Neural cell (in vitro differentiated cells): ENCODE measurements at regions not wholly inside any gene's neighbourhood (a gene's known extent, or its start where the extent isn't known, plus 50 kb on each side); places are given as distances from the start of the nearest gene placed in this dataset.

ENCODE experiments used
- H2AFZ ChIP-seq: fragments of 200-600, 300-800 bp; sonication (generic), shearing (Covaris generic); 2 replicates; pipeline ENCODE4 v1.6.0; 2014; ENCODE audit warnings: low read depth, mild to moderate bottlenecking, antibody characterized with exemption, low read length, moderate library complexity
- H3F3A ChIP-seq: fragments of 200-600 bp; shearing (Covaris generic); 2 replicates; pipeline ENCODE4 v1.6.1; 2016; ENCODE audit warnings: mild to moderate bottlenecking, moderate library complexity, mixed read lengths, antibody characterized with exemption, low read length; ENCODE audit not compliant: insufficient read depth, poor library complexity, severe bottlenecking
- H3K27ac ChIP-seq: fragments of 200-600, 300-800 bp; sonication (generic), shearing (Covaris generic); 2 replicates; pipeline ENCODE4 v1.5.1; 2014; ENCODE audit warnings: mild to moderate bottlenecking, low read length, moderate library complexity
- H3K27me3 ChIP-seq: fragments of 300-800, 200-600 bp; sonication (generic), shearing (Covaris generic); 2 replicates; pipeline ENCODE4 v1.6.0; 2014; ENCODE audit warnings: mild to moderate bottlenecking, low read depth, low read length, moderate library complexity; ENCODE audit not compliant: insufficient read depth
- H3K36me3 ChIP-seq: fragments of 300-800, 200-600 bp; sonication (generic), shearing (Covaris generic); 2 replicates; pipeline ENCODE4 v1.5.1; 2014; ENCODE audit warnings: mild to moderate bottlenecking, antibody characterized with exemption, low read length, moderate library complexity; ENCODE audit not compliant: insufficient read depth
- H3K4me2 ChIP-seq: fragments of 300-800, 200-600 bp; sonication (generic), shearing (Covaris generic); 2 replicates; pipeline ENCODE4 v1.6.0; 2014; ENCODE audit warnings: mild to moderate bottlenecking, low read length
- H3K4me3 ChIP-seq: fragments of 300-800, 200-600 bp; sonication (generic), shearing (Covaris generic); 2 replicates; pipeline ENCODE4 v1.5.1; 2014; ENCODE audit warnings: mild to moderate bottlenecking, low read length, moderate library complexity
- H3K79me2 ChIP-seq: fragments of 200-600 bp; shearing (Covaris generic); replicated peaks from 2 replicates; pipeline ENCODE4 v1.6.0; 2014; ENCODE audit warnings: mild to moderate bottlenecking, low read length, moderate library complexity; ENCODE audit not compliant: insufficient read depth
- H3K9ac ChIP-seq: fragments of 300-800, 200-600 bp; sonication (generic), shearing (Covaris generic); 2 replicates; pipeline ENCODE4 v1.6.1; 2016; ENCODE audit warnings: mild to moderate bottlenecking, low read length, mixed read lengths
- H3K9me2 ChIP-seq: fragments of 200-600 bp; shearing (Covaris generic); 2 replicates; pipeline ENCODE4 v1.6.1; 2016; ENCODE audit warnings: mild to moderate bottlenecking, low read length, mixed read lengths; ENCODE audit not compliant: insufficient read depth
- H3K9me3 ChIP-seq: fragments of 200-600, 300-800 bp; sonication (generic), shearing (Covaris generic); 2 replicates; pipeline ENCODE4 v1.6.1; 2016; ENCODE audit warnings: mild to moderate bottlenecking, mixed run types, low read length, moderate library complexity, mixed read lengths
- H4K20me1 ChIP-seq: fragments of 200-600 bp; shearing (Covaris generic); 2 replicates; pipeline ENCODE4 v1.6.1; 2016; ENCODE audit warnings: mild to moderate bottlenecking, mixed run types; ENCODE audit not compliant: insufficient read depth
- CTCF ChIP-seq: fragments of 450-650 bp; IDR thresholded peaks from 2 replicates; pipeline ENCODE4 v1.5.1; 2014; ENCODE audit warnings: antibody characterized with exemption, mild to moderate bottlenecking, moderate library complexity; ENCODE audit not compliant: poor library complexity, severe bottlenecking
- EP300 ChIP-seq: fragments of 450-650 bp; conservative IDR thresholded peaks from 2 replicates; pipeline ENCODE4 v1.6.1; 2014; ENCODE audit warnings: antibody characterized with exemption, mild to moderate bottlenecking, moderate library complexity; ENCODE audit not compliant: poor library complexity, severe bottlenecking
- EZH2 ChIP-seq: fragments of 200-600, 300-800 bp; shearing (Covaris generic), sonication (generic); IDR thresholded peaks from 2 replicates; pipeline ENCODE4 v1.6.1; 2014; ENCODE audit warnings: antibody characterized with exemption, low read length, borderline replicate concordance, mild to moderate bottlenecking; ENCODE audit not compliant: insufficient read depth, poor library complexity, severe bottlenecking
- MXI1 ChIP-seq: fragments of 450-650 bp; conservative IDR thresholded peaks from 2 replicates; pipeline ENCODE4 v1.6.1; 2014; ENCODE audit warnings: antibody characterized with exemption, mild to moderate bottlenecking; ENCODE audit not compliant: poor library complexity, severe bottlenecking
- POLR2AphosphoS5 ChIP-seq: IDR thresholded peaks from 2 replicates; pipeline ENCODE4 v1.6.1; 2012
- RAD21 ChIP-seq: fragments of 450-650 bp; conservative IDR thresholded peaks from 2 replicates; pipeline ENCODE4 v1.6.1; 2014; ENCODE audit warnings: antibody characterized with exemption, mild to moderate bottlenecking, moderate library complexity
- REST ChIP-seq: IDR thresholded peaks from 2 replicates; pipeline ENCODE4 v1.6.1; 2012; ENCODE audit warnings: borderline replicate concordance
- SMC3 ChIP-seq: fragments of 450-650 bp; conservative IDR thresholded peaks from 2 replicates; pipeline ENCODE4 v1.6.1; 2014; ENCODE audit warnings: antibody characterized with exemption, mild to moderate bottlenecking, moderate library complexity; ENCODE audit not compliant: poor library complexity
- TAF1 ChIP-seq: IDR thresholded peaks from 2 replicates; pipeline ENCODE4 v1.6.1; 2012; ENCODE audit warnings: low read depth

- no peaks in the 10 kb centered on the region for H3K79me2 ChIP-seq
- H3K9me2 ChIP-seq = no peaks in the 10 kb centered on the region
- no peak overlapping the region for H3K9ac ChIP-seq
- H3K36me3 ChIP-seq = no peaks in the 10 kb centered on the region
- peak overlapping the region; percentile 37 for H3K27ac ChIP-seq
- no peaks in the 10 kb centered on the region for H3K9me3 ChIP-seq
- H3F3A ChIP-seq = no peaks in the 10 kb centered on the region
- no peak overlapping the region for H3K4me2 ChIP-seq
- H3K4me3 ChIP-seq = no peak overlapping the region
- H4K20me1 ChIP-seq = no peaks in the 10 kb centered on the region
- no peaks in the 10 kb centered on the region for H3K27me3 ChIP-seq
- no peak overlapping the region for H2AFZ ChIP-seq
- TF ChIP-seq RAD21 = no peak
- TF ChIP-seq MXI1 = no peak
- TF ChIP-seq POLR2AphosphoS5 = no peak
- TF ChIP-seq SMC3 = no peak
- TF ChIP-seq TAF1 = no peak
- no peak for TF ChIP-seq REST
- no peak for TF ChIP-seq EP300
- no peak for TF ChIP-seq CTCF
- no peak for TF ChIP-seq EZH2
Observed at GRCh38 chr1:4449972-4450371, 204.4 kb upstream of the AJAP1 start.

GRCh38 chr1:4452701-4453100, 201.7 kb upstream of the AJAP1 start:
- no peaks in the 10 kb centered on the region for H3K9me2 ChIP-seq
- TF ChIP-seq EZH2 (no peak), REST (no peak), EP300 (no peak), MXI1 (no peak), SMC3 (no peak), RAD21 (no peak), POLR2AphosphoS5 (no peak), TAF1 (no peak), CTCF (no peak)
- H3K4me2 ChIP-seq = no peak overlapping the region
- no peak overlapping the region for H2AFZ ChIP-seq
- H3K79me2 ChIP-seq = no peaks in the 10 kb centered on the region
- H3K4me3 ChIP-seq = no peak overlapping the region
- no peak overlapping the region for H3K9ac ChIP-seq
- H4K20me1 ChIP-seq = no peaks in the 10 kb centered on the region
- H3K36me3 ChIP-seq = no peaks in the 10 kb centered on the region
- no peaks in the 10 kb centered on the region for H3K27me3 ChIP-seq
- no peaks in the 10 kb centered on the region for H3F3A ChIP-seq
- no peak overlapping the region for H3K27ac ChIP-seq
- no peaks in the 10 kb centered on the region for H3K9me3 ChIP-seq
